PFSK-1 (cell line): ENCODE measurements at regions not wholly inside any gene's neighbourhood (a gene's known extent, or its start where the extent isn't known, plus 50 kb on each side); places are given as distances from the start of the nearest gene placed in this dataset.

ENCODE experiments used
- SIN3A ChIP-seq: IDR thresholded peaks from 2 replicates; pipeline ENCODE4 v1.6.1; 2012; ENCODE audit warnings: mild to moderate bottlenecking, low read length, moderate library complexity, borderline replicate concordance; ENCODE audit not compliant: insufficient read depth
- TAF1 ChIP-seq: IDR thresholded peaks from 2 replicates; pipeline ENCODE4 v1.6.1; 2012; ENCODE audit warnings: low read length, control low read depth, borderline replicate concordance; ENCODE audit not compliant: insufficient read depth

GRCh38 chr12:115094163-115094816, 410.3 kb upstream of the TBX3 start:
- TF ChIP-seq SIN3A (no peak), TAF1 (no peak)
